HEK293T (cell line): ENCODE measurements at regions not wholly inside any gene's neighbourhood (a gene's known extent, or its start where the extent isn't known, plus 50 kb on each side); places are given as distances from the start of the nearest gene placed in this dataset.

ENCODE experiments used
- CTCF ChIA-PET: fragments of 350-600 bp; formaldehyde crosslinking; extraction: SDS; loops from one replicate; lab custom pipeline; 2021; ENCODE audit warnings: antibody characterized with exemption, inconsistent platforms; lab: Yijun Ruan, JAX
- POLR2A ChIA-PET: fragments of 350-600 bp; formaldehyde crosslinking; extraction: SDS; loops from one replicate; lab custom pipeline; 2020; ENCODE audit warnings: antibody characterized with exemption, inconsistent platforms; lab: Yijun Ruan, JAX
- DNase-seq: peaks from one replicate; pipeline ENCODE4 v3.0.0; 2012; ENCODE audit warnings: mixed read lengths; ENCODE audit errors: extremely low spot score
- ARNT ChIP-seq: fragments of 450-650 bp; IDR thresholded peaks from 2 replicates; pipeline ENCODE4 v1.6.1; 2017; ENCODE audit warnings: mild to moderate bottlenecking
- BHLHE40 ChIP-seq: fragments of 450-650 bp; IDR thresholded peaks from 2 replicates; pipeline ENCODE4 v1.6.1; 2016; ENCODE audit warnings: mild to moderate bottlenecking, moderate library complexity, borderline replicate concordance
- CTBP1 ChIP-seq: fragments of 450-650 bp; IDR thresholded peaks from 2 replicates; pipeline ENCODE4 v1.6.1; 2016; ENCODE audit warnings: borderline replicate concordance
- ELF4 ChIP-seq: fragments of 450-650 bp; IDR thresholded peaks from 2 replicates; pipeline ENCODE4 v1.6.1; 2017; ENCODE audit warnings: antibody characterized with exemption
- FOXA1 ChIP-seq: fragments of 450-650 bp; IDR thresholded peaks from 2 replicates; pipeline ENCODE4 v1.6.1; 2016; ENCODE audit warnings: mild to moderate bottlenecking
- FOXK2 ChIP-seq: fragments of 450-650 bp; IDR thresholded peaks from 2 replicates; pipeline ENCODE4 v1.6.1; 2016; ENCODE audit warnings: mild to moderate bottlenecking
- FOXM1 ChIP-seq: fragments of 450-650 bp; IDR thresholded peaks from 2 replicates; pipeline ENCODE4 v1.6.1; 2017; ENCODE audit warnings: mild to moderate bottlenecking, borderline replicate concordance
- HDGF ChIP-seq: fragments of 450-650 bp; IDR thresholded peaks from 2 replicates; pipeline ENCODE4 v1.6.1; 2017; ENCODE audit warnings: antibody characterized with exemption, borderline replicate concordance
- L3MBTL2 ChIP-seq: fragments of 450-650 bp; conservative IDR thresholded peaks from 2 replicates; pipeline ENCODE4 v1.6.1; 2016; ENCODE audit warnings: mild to moderate bottlenecking
- LEF1 ChIP-seq: fragments of 450-650 bp; IDR thresholded peaks from 2 replicates; pipeline ENCODE4 v1.6.1; 2017; ENCODE audit warnings: mild to moderate bottlenecking, borderline replicate concordance
- NFRKB ChIP-seq: fragments of 450-650 bp; IDR thresholded peaks from 2 replicates; pipeline ENCODE4 v1.6.1; 2016; ENCODE audit warnings: mild to moderate bottlenecking, moderate library complexity
- PKNOX1 ChIP-seq: fragments of 450-650 bp; IDR thresholded peaks from 2 replicates; pipeline ENCODE4 v1.6.1; 2016
- SP1 ChIP-seq: fragments of 450-650 bp; IDR thresholded peaks from 2 replicates; pipeline ENCODE4 v1.6.1; 2017
- SUZ12 ChIP-seq: fragments of 450-650 bp; IDR thresholded peaks from 2 replicates; pipeline ENCODE4 v1.6.1; 2016; ENCODE audit warnings: mild to moderate bottlenecking
- TARDBP ChIP-seq: fragments of 450-650 bp; IDR thresholded peaks from 2 replicates; pipeline ENCODE4 v1.6.1; 2016
- ZNF384 ChIP-seq: fragments of 450-650 bp; IDR thresholded peaks from 2 replicates; pipeline ENCODE4 v1.6.1; 2016

DNA sequence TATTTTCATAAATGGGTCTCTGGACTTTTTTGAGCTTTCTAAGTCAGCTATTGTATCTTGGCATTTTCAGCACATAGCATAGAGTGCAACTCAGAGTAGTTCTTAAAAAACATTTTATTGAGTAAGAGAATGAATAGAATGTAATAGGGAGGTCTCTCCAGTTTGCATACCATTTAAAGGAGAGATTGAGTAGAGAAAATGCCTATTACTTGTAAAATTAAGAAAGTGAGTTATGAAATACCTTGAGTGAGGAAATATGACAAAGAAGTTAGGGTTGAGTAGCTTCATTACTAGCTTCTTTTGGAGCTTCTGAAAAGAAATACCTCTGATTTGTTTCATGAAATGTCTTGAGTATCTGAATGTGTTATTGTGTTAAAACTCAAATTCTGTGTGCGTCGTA is 140.0 kb downstream of the AASDHPPT start:
- ChIA-PET CTCF (interaction anchor here (0.6 kb wide), 1 partner anchor 31 kb away, joined by 6 read pairs; no protein-coding TSS in a partner anchor), POLR2A (no interaction called here)
- no peak for TF ChIP-seq L3MBTL2
- no peak for TF ChIP-seq CTBP1
- no peak for TF ChIP-seq TARDBP
- TF ChIP-seq ZNF384 = no peak
- no peak for TF ChIP-seq SP1
- no peak for TF ChIP-seq FOXA1
- no peak for TF ChIP-seq FOXK2
- TF ChIP-seq HDGF = no peak
- TF ChIP-seq ELF4 = no peak
- no peak for TF ChIP-seq PKNOX1
- no peak for TF ChIP-seq NFRKB
- TF ChIP-seq LEF1 = no peak
- TF ChIP-seq FOXM1 = no peak
- no peak for TF ChIP-seq BHLHE40
- TF ChIP-seq SUZ12 = no peak
- no peak for TF ChIP-seq ARNT
- DNase-seq = no peak

GRCh38 chr11:106218106-106218505 is 140.6 kb downstream of the AASDHPPT start:
- TF ChIP-seq FOXM1 (no peak), PKNOX1 (no peak), L3MBTL2 (no peak), ELF4 (no peak), ARNT (no peak), FOXA1 (no peak), SUZ12 (no peak)
- no peak for DNase-seq
- CTCF ChIA-PET = interaction anchor here (0.6 kb wide), 1 partner anchor 32 kb away, joined by 6 read pairs; no protein-coding TSS in a partner anchor
- POLR2A ChIA-PET = no interaction called here

GRCh38 chr11:106222626-106223025 is 145.2 kb downstream of the AASDHPPT start:
- ChIA-PET POLR2A (no interaction called here), CTCF (no interaction called here)
- no peak for TF ChIP-seq HDGF
- no peak for TF ChIP-seq ZNF384
- TF ChIP-seq LEF1 = no peak
- TF ChIP-seq NFRKB = no peak
- TF ChIP-seq ARNT = no peak
- no peak for TF ChIP-seq BHLHE40
- no peak for TF ChIP-seq FOXM1
- TF ChIP-seq TARDBP = no peak
- TF ChIP-seq FOXK2 = no peak
- TF ChIP-seq SUZ12 = no peak
- TF ChIP-seq ELF4 = no peak
- TF ChIP-seq FOXA1 = no peak
- TF ChIP-seq L3MBTL2 = no peak
- no peak for TF ChIP-seq SP1
- DNase-seq = no peak

DNA sequence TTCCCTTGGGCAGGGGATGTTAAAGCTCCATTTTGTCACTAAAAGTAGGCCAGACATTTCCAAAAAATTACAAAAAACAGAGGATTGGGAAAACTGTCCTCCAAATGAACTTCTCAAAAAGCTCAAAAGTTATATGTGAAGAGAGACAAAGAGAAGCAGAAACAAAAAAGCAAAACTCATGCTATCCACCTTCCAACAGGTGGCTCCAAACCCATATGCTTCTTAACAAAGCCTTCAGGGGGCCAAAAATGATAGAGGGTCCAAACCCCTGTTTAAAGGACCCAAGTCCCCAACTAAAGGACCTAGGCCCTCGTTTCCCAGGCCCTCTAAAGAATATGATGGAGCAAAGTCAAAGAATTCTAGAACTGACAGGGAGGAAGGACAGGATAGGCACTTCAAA is 146.7 kb downstream of the AASDHPPT start:
- ChIA-PET CTCF (no interaction called here), POLR2A (no interaction called here)
- DNase-seq = no peak
- TF ChIP-seq FOXM1 = no peak
- no peak for TF ChIP-seq ARNT
- no peak for TF ChIP-seq NFRKB
- no peak for TF ChIP-seq ELF4
- no peak for TF ChIP-seq FOXK2
- no peak for TF ChIP-seq SUZ12
- no peak for TF ChIP-seq BHLHE40
- TF ChIP-seq LEF1 = no peak
- no peak for TF ChIP-seq SP1
- no peak for TF ChIP-seq HDGF
- no peak for TF ChIP-seq FOXA1
- no peak for TF ChIP-seq CTBP1
- no peak for TF ChIP-seq PKNOX1
- TF ChIP-seq ZNF384 = no peak
- TF ChIP-seq TARDBP = no peak
- TF ChIP-seq L3MBTL2 = no peak

DNA sequence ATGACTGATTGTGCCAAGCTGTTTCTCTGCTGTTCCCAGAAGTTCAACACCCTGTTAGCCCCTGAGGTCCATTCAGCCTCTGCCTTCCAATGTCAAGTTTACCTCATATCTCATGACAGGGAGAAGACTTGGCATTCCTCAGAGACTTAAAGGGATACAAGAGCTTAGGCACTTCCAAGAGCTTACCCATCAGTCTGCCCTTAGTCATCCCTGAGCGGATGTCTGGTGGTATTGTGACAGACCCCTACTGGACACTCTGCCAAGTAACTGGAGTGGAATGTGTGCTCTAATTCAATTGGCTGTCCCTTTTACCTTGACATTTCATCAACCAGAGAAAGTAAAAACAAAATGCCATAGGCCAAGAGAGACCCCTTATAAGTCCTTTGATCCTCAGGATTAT is 151.5 kb downstream of the AASDHPPT start:
- POLR2A ChIA-PET = no interaction called here
- no peak for TF ChIP-seq LEF1
- TF ChIP-seq CTBP1 = no peak
- TF ChIP-seq FOXA1 = no peak
- TF ChIP-seq TARDBP = no peak
- TF ChIP-seq FOXM1 = no peak
- no peak for TF ChIP-seq ELF4
- TF ChIP-seq SP1 = no peak
- TF ChIP-seq NFRKB = no peak
- TF ChIP-seq BHLHE40 = no peak
- TF ChIP-seq FOXK2 = no peak
- CTCF ChIA-PET = no interaction called here
- DNase-seq = no peak

GRCh38 chr11:106231591-106231990 is 154.1 kb downstream of the AASDHPPT start:
- no peak for DNase-seq
- TF ChIP-seq ARNT (no peak), NFRKB (no peak), FOXA1 (no peak), ZNF384 (no peak), SP1 (no peak), FOXK2 (no peak), SUZ12 (no peak), LEF1 (no peak), TARDBP (no peak), FOXM1 (no peak), CTBP1 (no peak), BHLHE40 (no peak), ELF4 (no peak), L3MBTL2 (no peak), HDGF (no peak), PKNOX1 (no peak)
- ChIA-PET POLR2A (no interaction called here), CTCF (no interaction called here)
